ENCODE measurements at regions not wholly inside any gene's neighbourhood (a gene's known extent, or its start where the extent isn't known, plus 50 kb on each side); places are given as distances from the start of the nearest gene placed in this dataset.

DNA sequence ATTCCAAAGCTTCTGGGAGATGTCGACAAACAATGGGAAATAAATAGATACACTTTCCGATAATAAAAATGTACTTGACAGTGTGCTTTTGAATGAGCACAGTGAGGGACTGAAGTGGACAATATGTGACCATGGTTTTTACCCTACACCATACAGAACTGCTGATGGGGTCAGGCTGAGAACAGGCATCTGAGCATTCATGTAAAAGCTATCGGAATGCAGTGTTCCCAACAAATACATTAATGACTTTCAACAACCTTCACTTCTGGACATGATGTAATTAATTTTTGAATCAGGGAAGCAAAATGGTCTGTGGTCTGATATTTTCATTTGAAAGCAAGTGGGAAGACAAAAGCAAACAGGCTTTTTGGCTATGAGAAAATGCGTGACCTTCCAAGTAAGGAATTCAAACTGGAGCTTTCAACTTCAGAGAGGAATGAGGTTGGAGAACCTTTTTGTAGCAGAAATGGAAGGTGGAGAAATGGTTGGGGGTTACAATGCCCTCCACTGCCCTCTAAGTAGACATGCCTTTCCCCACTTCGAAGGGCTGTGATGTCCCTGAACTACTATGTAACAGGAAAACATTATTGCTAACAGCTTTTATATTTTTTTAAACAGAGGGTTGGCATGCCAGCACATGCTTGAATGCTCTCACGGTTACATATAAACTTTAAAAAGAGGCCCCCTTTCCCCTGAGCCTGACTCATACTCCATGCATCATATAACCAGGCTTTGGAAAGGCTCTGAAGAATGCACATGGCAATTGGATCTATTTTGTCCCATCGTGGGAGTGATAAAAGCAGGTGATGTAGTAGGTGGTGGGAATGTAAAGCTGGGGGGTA, 203.5 kb upstream of the CITED2 start:
- TF ChIP-seq, protein P1, sequence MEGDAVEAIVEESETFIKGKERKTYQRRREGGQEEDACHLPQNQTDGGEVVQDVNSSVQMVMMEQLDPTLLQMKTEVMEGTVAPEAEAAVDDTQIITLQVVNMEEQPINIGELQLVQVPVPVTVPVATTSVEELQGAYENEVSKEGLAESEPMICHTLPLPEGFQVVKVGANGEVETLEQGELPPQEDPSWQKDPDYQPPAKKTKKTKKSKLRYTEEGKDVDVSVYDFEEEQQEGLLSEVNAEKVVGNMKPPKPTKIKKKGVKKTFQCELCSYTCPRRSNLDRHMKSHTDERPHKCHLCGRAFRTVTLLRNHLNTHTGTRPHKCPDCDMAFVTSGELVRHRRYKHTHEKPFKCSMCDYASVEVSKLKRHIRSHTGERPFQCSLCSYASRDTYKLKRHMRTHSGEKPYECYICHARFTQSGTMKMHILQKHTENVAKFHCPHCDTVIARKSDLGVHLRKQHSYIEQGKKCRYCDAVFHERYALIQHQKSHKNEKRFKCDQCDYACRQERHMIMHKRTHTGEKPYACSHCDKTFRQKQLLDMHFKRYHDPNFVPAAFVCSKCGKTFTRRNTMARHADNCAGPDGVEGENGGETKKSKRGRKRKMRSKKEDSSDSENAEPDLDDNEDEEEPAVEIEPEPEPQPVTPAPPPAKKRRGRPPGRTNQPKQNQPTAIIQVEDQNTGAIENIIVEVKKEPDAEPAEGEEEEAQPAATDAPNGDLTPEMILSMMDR (IDR thresholded peaks at IDR 0.05; ENCODE audit: borderline replicate concordance, control extremely low read depth, extremely low read depth, insufficient read depth, missing control alignments) = no peak
- in situ Hi-C loops (cut with MboI; ENCODE audit: low sequenced_read_pairs, unreplicated experiment) = no loop called here
- no peak for DNase-seq (ENCODE audit: low spot score)

DNA sequence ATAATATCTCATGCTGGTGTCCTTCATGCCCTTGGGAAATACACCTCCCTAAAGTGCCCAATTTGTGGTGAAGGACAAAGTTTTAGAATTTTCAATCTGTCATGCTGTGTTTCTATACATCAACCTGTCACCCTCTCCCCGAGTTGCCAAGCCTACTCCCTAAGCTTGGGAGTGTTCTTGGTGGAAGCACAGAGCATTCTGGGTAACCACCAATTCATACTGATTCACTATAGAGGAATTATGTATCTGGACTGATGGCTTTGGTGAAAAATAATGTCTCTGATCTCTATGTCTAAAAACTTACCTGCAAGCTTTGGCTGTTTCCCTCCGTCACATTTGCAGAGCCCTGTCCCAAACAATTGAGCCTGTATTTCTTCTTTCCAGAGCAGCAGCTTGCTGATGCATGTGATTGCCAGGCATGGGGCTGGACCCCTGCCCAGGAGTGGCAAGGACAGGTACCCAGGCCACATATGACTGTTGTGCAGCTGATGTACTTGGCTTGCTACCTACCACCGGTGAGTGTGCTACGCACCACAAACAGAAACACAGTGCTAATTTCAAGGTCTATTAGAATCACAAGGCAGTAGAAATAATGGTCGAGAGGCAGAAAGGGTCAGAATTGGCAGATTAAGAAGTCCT, 202.8 kb upstream of the CITED2 start:
- no peak for DNase-seq (ENCODE audit: low spot score)
- TF ChIP-seq, protein P1 (IDR thresholded peaks at IDR 0.05; ENCODE audit: borderline replicate concordance, control extremely low read depth, extremely low read depth, insufficient read depth, missing control alignments) = no peak
- in situ Hi-C loops (cut with MboI; ENCODE audit: low sequenced_read_pairs, unreplicated experiment) = no loop called here

DNA sequence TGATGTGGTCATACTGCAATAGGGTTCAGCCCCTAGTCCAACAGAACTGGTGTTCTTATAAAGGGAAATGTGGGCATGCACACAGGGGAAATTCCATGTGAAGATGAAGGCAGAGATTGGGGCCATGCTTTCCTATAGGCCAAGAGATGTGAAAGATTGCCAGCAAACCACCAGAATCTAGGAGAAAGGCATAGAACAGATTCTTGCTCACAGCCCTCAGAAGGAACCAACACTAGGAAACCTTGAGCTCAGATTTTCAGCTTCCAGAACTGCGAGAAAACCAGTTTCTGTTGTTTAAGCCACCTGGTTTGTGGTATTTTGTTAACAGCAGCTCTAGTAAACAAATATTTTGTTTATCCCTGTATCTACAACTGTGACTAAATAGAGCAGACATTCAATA, 197.6 kb upstream of the CITED2 start:
- no peak for DNase-seq (ENCODE audit: low spot score)
- TF ChIP-seq, protein P1 (IDR thresholded peaks at IDR 0.05; ENCODE audit: borderline replicate concordance, control extremely low read depth, extremely low read depth, insufficient read depth, missing control alignments) = no peak
- in situ Hi-C loops (cut with MboI; ENCODE audit: low sequenced_read_pairs, unreplicated experiment) = no loop called here

DNA sequence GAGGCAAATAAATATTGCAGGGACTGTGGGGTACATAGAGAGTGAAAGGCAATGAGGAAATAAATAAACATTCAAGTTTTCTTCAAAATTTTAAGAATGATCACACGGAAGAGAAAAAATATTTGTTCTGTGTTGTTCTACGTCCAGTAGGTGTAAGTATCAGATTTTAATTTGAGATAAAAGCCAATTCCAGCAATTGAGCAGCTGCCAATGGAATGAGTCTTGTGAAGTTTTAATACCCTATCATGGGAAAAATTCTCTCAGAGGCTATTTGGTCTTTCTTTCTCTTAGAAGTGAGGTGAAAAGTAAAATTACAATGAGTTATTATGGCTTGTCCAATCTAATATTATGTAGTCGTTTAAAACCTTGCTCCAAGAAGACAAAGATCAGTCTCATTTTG, 195.7 kb upstream of the CITED2 start:
- TF ChIP-seq, protein P1 (IDR thresholded peaks at IDR 0.05; ENCODE audit: borderline replicate concordance, control extremely low read depth, extremely low read depth, insufficient read depth, missing control alignments) = no peak
- in situ Hi-C loops (cut with MboI; ENCODE audit: low sequenced_read_pairs, unreplicated experiment) = no loop called here
- no peak for DNase-seq (ENCODE audit: low spot score)

DNA sequence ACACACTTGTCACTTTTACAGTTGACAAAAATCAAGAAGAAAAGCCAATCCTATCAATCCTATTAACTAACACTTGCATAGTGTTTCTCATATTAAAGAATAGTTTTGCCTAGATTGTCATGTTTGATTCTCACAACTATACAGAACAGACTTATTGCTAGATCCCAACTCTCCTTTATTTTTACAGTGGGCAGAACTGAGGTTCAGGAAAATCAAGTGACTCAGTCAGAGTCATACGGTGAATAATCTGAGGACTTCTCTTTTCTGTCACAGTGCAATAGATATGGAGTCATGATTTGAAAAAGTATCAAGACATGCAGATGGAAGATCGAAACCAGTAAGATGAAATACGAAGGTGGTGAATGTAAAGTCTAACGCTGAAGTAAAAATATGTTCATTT, 195.1 kb upstream of the CITED2 start:
- TF ChIP-seq, protein P1 (IDR thresholded peaks at IDR 0.05; ENCODE audit: borderline replicate concordance, control extremely low read depth, extremely low read depth, insufficient read depth, missing control alignments) = no peak
- no peak for DNase-seq (ENCODE audit: low spot score)
- in situ Hi-C loops (cut with MboI; ENCODE audit: low sequenced_read_pairs, unreplicated experiment) = no loop called here

DNA sequence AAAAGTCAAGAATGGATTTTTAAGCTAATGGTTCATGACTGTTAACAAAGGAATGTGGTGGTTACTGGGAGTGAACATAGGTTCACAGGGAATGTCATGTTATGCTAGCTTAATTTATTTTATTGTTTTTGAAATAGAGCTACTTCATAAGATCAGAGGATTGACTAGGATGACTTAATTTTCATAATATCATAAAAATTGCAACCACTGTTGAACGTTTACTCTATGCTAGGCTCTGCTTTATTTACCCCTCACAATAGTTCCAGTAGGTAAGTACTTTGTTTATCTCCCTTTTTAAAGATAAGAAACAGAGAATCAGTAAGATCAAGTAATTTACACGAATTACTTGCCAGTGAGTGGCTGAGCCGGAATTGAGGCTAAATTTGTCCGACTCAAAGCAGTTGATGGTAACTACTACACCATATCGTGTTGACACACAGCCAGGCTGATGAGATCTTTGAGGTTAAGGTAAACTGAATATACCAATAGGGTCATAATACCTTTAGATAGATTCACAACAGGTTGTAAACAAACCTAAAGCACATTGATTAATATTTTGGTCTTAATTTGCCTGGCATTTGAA, 194.6 kb upstream of the CITED2 start:
- DNase-seq (ENCODE audit: low spot score) = no peak
- in situ Hi-C loops (cut with MboI; ENCODE audit: low sequenced_read_pairs, unreplicated experiment) = no loop called here
- TF ChIP-seq, protein P1 (IDR thresholded peaks at IDR 0.05; ENCODE audit: borderline replicate concordance, control extremely low read depth, extremely low read depth, insufficient read depth, missing control alignments) = no peak
